Motor neuron (in vitro differentiated cells): ENCODE measurements at regions not wholly inside any gene's neighbourhood (a gene's known extent, or its start where the extent isn't known, plus 50 kb on each side); places are given as distances from the start of the nearest gene placed in this dataset.
"Not testable (repeated sequence)": the region's sequence is repeated elsewhere in the genome, so short reads cannot be mapped to it uniquely, and the experiment has no call there.

Experiments
- ATAC-seq, 8 experiments: fragments of 200-7000 bp; cut with Tn5 transposase; replicated peaks in 6 of 8; 2 replicates each; pipeline ENCODE4 v1.8.0; 2021; ENCODE audit warnings: mild to moderate bottlenecking in 8 of 8, moderate library complexity in 8 of 8
- H3K27ac ChIP-seq, 2 donors: fragments of 250-450 bp; sonication (Bioruptor Pico); 2 replicates each; pipeline ENCODE4 v1.9.0; 2021; ENCODE audit warnings: antibody characterized with exemption in 2 of 2, mild to moderate bottlenecking in 2 of 2, moderate library complexity in 1 of 2
- H3K4me1 ChIP-seq, 2 donors: fragments of 250-450 bp; sonication (Bioruptor Pico); replicated peaks in 1 of 2; 2 replicates each; pipeline ENCODE4 v1.6.1; 2021; ENCODE audit warnings: antibody characterized with exemption in 2 of 2, mild to moderate bottlenecking in 2 of 2, moderate library complexity in 1 of 2
- H3K4me3 ChIP-seq, 5 donors: fragments of 250-450 bp; sonication (Bioruptor Pico); 2 replicates each; pipeline ENCODE4 v1.9.0; 2021; ENCODE audit warnings: antibody characterized with exemption in 5 of 5, mild to moderate bottlenecking in 5 of 5, moderate library complexity in 4 of 5
- WGBS, 10 experiments: fragments of 450-650 bp; shearing (Covaris generic); methylation state at CpG; one replicate each; pipeline ENCODE4 v1.0.0; 2022; 5-methylcytosine and 5-hydroxymethylcytosine counted together
- in situ Hi-C, 9 experiments: fragments of 400-800 bp; cut with MboI; loops; one replicate each; pipeline ENCODE4 v1.15.0; 2021; ENCODE audit warnings: low sequenced_read_pairs in 9 of 9, low pct_unique_long_range_greater_than_20kb in 2 of 9; ENCODE audit not compliant: unreplicated experiment in 9 of 9

DNA sequence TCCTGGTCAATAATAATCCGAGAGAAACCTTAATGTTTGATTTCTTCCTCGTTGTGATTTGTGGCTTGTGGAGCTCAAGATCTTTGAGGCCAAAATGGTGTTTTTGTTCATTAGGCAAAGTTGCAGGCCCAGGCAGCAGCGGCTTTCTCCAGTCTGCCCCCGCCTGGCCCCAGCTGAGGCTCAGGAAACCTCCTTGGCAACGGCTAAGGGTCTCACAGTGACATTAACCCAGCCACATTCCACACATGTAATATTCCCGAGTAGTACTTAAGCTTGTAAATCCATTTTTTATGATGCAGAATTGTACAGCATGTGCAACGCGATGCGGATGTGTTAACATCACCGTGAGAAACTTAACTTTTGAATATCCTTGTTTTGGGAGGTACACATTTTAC is 200.1 kb downstream of the BCL11A start:
- WGBS, 10 experiments, result 9 to 70% (median 51%) methylated on average over 1 to 8 of the region's 10 CpGs; no CpG with 5 or more reads in 2 of the 10 experiments
- H3K27ac ChIP-seq, result no peak overlapping the region
- in situ Hi-C loops, result no loop called here
- no peak overlapping the region for H3K4me3 ChIP-seq
- peaks cover 11 to 14% of the 10 kb centered on the region in 2 donors for H3K4me1 ChIP-seq
- ATAC-seq, result peak in 6 of 8 experiments; percentile 42 to 76 (median 47)

DNA sequence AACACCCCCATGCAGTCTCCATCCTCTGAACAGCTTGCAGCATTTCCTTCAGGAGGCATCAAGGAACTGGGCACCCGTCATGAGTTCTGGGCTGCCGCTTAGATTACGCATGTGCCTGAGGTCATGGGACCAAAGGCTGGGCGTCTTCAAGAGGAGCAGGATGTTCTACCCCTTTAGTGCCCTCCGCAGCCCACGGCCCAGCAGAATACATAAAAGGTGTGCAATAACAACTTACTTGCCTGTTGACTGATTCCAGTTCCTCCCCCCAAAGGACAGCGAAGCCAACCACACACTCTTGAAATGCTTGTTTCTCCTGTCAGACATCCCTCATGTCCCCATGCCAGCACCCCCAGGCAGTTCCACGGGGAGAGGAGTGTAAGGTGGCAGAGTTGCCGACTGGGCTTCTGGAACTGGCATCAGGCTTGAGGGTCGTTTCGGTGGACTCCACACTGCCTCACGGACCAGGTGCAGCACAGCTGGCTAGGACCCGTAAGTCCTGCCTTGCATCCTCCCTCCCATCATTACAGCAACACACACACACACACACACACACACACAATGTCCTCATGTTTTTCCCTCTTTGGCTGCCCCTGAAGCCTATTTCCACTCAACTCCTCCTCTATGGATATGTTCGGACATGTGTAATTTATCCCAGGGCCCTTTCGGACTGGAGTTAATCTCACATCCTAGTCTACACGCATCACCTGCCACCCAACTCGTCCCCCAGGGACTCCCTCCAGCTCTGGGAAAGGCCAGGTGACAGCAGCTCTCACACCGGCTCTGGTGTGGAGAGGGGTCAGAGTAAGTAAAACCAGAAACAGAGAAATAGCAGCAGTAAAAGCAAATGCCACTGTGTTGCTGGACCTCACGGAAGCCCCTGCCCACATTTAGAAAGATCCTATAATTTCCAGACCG is 200.7 kb downstream of the BCL11A start:
- in situ Hi-C loops, result no loop called here
- H3K4me3 ChIP-seq, result no peak overlapping the region
- no peak overlapping the region for H3K27ac ChIP-seq
- WGBS, 10 experiments, result 67 to 100% (median 88%) methylated on average over 1 to 11 of the region's 20 CpGs; no CpG with 5 or more reads in 2 of the 10 experiments
- ATAC-seq, result peak in 4 of 8 experiments; percentile 22 to 38 (median 24)
- H3K4me1 ChIP-seq, result peaks cover 11 to 14% of the 10 kb centered on the region in 2 donors

DNA sequence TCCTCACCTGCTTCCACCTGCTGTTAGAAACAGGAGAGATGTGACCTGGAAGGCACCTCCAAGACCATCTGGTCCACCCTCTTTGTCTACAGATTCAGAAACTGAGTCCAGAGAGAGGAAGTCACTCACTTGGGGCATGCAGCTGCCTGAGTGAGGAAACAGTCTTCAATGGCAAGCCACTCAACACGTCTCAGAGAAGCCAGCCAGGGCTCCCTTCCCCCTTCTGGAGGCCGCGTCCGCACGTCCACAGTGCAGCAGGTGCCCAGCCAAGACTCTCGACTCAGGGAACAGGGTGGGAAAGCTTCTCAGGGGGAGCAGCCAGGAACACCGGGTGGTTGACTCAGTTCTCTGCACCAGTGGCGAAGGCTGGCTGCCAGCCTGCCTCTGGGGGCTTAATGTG is 201.7 kb downstream of the BCL11A start:
- in situ Hi-C loops, result no loop called here
- Histone ChIP-seq H3K27ac (no peak overlapping the region), H3K4me3 (no peak overlapping the region), H3K4me1 (peaks cover 11 to 14% of the 10 kb centered on the region in 2 donors)
- WGBS, 10 experiments, result 83 to 100% methylated on average over 1 to 2 of the region's 8 CpGs; no CpG with 5 or more reads in 8 of the 10 experiments
- ATAC-seq, result no peak

- WGBS, 10 experiments, result 94 to 100% (median 100%) methylated on average over 1 to 3 of the region's 4 CpGs; no CpG with 5 or more reads in 6 of the 10 experiments
- in situ Hi-C loops, result no loop called here
- Histone ChIP-seq H3K4me1 (peaks cover 11 to 14% of the 10 kb centered on the region in 2 donors), H3K4me3 (no peak overlapping the region), H3K27ac (no peak overlapping the region)
- no peak for ATAC-seq
Measured at GRCh38 chr2:60351321-60351720, 202.1 kb downstream of the BCL11A start.

- no peak overlapping the region for H3K4me3 ChIP-seq
- in situ Hi-C loops, result no loop called here
- no peak for ATAC-seq
- H3K4me1 ChIP-seq, result peaks cover 11 to 14% of the 10 kb centered on the region in 2 donors
- H3K27ac ChIP-seq, result no peak overlapping the region
- 20 to 97% (median 60%) methylated on average over 1 to 4 of the region's 4 CpGs; no CpG with 5 or more reads in 3 of the 10 experiments for WGBS, 10 experiments
Measured at GRCh38 chr2:60350791-60351190, 202.7 kb downstream of the BCL11A start.

DNA sequence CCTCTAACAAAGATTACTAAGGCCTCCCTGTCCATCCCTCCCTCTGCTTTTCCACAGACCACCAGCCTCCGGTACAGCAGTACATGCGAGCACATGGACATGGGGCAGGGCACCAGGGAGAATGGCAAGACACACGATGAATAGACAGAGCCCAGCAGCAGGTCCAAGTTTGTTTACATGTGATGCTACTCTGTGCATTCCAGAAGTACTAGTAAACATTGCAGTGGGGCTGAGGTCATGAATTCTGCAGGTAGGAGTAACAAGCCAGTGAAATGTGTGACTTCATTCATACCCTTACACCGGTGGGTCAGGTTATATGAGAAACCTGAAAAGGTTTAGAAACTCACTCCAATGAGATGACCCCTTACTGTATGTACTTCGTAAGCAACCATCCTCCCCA is 205.7 kb downstream of the BCL11A start:
- in situ Hi-C loops, result no loop called here
- WGBS, 10 experiments, result 55 to 100% (median 84%) methylated on average over 1 to 5 of the region's 5 CpGs
- H3K4me3 ChIP-seq, result no peak overlapping the region
- H3K4me1 ChIP-seq, result peaks cover 2% of the 10 kb centered on the region in 2 donors
- no peak for ATAC-seq
- no peak overlapping the region for H3K27ac ChIP-seq

DNA sequence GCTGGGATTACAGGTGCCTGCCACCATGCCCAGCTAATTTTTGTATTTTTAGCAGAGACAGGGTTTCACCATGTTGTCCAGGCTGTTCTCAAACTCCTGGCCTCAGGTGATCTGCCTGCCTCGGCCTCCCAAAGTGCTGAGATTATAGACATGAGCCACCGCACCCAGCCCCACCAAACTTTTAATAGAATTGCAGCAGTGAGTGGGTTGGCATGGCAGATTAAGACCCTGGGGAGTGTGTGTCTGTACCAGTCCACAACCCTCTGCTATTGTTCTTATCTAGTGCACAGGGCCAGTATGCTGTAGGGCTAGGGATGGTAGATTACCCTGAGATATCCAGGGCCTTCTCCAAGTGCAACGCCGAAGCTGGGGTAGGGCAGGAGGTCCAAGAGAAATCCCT is 211.0 kb downstream of the BCL11A start:
- in situ Hi-C loops, H3K4me1 ChIP-seq, H3K27ac ChIP-seq, ATAC-seq, H3K4me3 ChIP-seq: not testable (repeated sequence)
- WGBS, 10 experiments, result 33 to 100% (median 80%) methylated on average over 1 to 4 of the region's 4 CpGs; no CpG with 5 or more reads in 3 of the 10 experiments

GRCh38 chr2:60341151-60341550 is 212.3 kb downstream of the BCL11A start:
- H3K4me3 ChIP-seq, result no peak overlapping the region
- 0 to 100% (median 95%) methylated on average over 1 to 5 of the region's 7 CpGs; no CpG with 5 or more reads in 4 of the 10 experiments for WGBS, 10 experiments
- ATAC-seq, result no peak
- in situ Hi-C loops, result no loop called here
- no peaks in the 10 kb centered on the region for H3K4me1 ChIP-seq
- no peak overlapping the region for H3K27ac ChIP-seq

DNA sequence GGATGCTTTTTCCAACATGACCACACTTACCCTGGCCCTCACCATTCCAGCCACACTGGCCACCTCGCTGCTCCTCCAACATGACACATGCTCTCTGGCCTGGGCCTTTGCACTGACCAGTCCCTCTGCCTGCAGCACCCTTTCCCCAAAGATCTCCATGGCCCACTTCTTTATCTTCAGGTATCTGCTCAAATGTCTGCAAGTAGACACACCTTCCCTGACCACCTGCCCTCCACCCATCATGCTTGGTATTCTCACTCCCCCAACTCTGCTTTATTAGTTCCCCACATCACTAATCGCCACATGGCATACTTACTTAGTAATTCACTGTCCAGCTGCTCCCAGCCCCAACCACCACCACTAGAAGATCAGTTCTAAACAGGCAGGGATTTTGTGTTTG is 214.2 kb downstream of the BCL11A start:
- WGBS, 10 experiments, result 40 to 100% (median 69%) methylated on average over 1 to 2 of the region's 2 CpGs; no CpG with 5 or more reads in 3 of the 10 experiments
- in situ Hi-C loops, result no loop called here
- ATAC-seq, result no peak
- no peak overlapping the region for H3K4me3 ChIP-seq
- no peak overlapping the region for H3K27ac ChIP-seq
- no peaks in the 10 kb centered on the region for H3K4me1 ChIP-seq

DNA sequence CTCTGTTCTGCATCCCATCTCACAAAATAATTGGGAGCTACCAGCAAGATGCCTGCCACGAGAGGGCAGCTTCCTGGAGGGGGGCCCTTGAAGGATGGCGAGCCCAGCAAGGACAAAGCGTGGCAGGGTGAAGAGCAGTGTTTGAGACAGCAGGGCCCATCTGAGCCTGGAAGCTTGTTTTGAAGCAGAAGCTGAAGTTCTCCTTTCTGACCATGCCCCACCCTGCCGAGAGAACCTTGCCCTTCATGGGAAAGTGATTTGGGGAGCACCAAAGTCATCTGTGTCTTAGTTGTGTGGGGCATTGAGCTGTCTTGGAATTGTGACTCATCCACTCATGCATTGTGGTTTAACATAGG is 216.3 kb downstream of the BCL11A start:
- no peak overlapping the region for H3K4me3 ChIP-seq
- no peaks in the 10 kb centered on the region for H3K4me1 ChIP-seq
- WGBS, 10 experiments, result 67 to 100% (median 77%) methylated on average over 1 to 4 of the region's 4 CpGs; no CpG with 5 or more reads in 6 of the 10 experiments
- in situ Hi-C loops, result no loop called here
- H3K27ac ChIP-seq, result no peak overlapping the region
- ATAC-seq, result peak in 1 of 8 experiments; percentile 29

DNA sequence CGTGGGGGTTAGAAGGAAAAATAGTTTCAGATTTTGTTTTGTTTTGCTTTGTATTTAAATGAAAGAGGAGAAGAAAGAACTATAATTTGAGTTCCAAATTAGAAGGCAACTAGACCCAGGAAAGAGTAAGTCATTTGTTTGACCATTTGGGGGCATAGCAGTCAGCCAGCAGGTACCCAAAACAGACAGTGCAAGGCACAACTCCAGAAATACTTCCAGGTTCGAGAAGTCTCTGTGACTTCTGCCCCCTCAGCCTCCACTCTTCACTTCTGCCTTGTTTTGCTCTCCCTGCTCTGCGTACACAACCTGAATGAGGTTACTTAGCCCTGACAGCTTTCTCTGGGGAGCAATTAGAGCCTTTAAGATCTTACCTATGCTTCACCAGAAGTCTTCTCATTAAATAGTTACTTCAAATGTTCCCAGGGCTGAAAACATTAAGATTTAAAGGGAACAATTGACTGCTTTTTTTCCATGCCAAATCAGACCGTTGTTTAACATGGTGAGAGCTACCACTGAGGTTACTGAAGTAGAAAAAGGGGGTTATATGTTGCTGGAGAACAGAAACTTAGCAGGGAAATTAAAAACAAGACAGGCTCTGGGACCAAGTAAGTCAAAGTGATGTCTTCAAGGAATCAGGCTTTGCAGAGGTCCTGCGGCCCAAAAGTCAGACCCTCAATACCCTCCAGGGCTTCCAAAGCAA is 216.9 kb downstream of the BCL11A start:
- Histone ChIP-seq H3K4me1 (no peaks in the 10 kb centered on the region), H3K4me3 (no peak overlapping the region), H3K27ac (no peak overlapping the region)
- ATAC-seq, result no peak
- in situ Hi-C loops, result no loop called here
- 27 to 84% (median 60%) methylated on average over 1 to 4 of the region's 5 CpGs; no CpG with 5 or more reads in 1 of the 10 experiments for WGBS, 10 experiments

- Histone ChIP-seq H3K27ac (no peak overlapping the region), H3K4me3 (no peak overlapping the region), H3K4me1 (no peaks in the 10 kb centered on the region)
- WGBS, 10 experiments, result 29 to 88% (median 80%) methylated on average over 1 to 13 of the region's 13 CpGs
- ATAC-seq, result peak in 1 of 8 experiments; percentile 37
- in situ Hi-C loops, result no loop called here
Measured at GRCh38 chr2:60335533-60336237, 217.8 kb downstream of the BCL11A start.

DNA sequence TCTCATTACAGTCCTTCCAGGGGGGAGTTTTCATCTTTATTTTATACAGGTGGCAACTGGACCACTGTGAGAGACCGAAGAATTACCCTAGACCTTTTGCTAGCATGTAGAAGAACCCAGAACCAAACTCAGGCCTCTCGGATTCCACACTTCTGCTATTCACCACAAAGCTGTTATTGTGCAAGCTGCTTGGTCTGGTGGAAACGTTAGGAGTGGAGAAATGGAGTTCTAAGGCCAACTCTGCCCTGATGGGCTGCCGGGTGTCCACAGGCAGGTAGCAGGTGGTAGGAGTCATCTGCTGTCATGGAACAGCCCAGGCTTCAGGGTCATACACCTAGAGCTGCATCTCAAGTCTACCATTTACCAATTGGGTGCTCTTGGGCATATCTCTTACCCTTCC is 218.8 kb downstream of the BCL11A start:
- no peak for ATAC-seq
- no peak overlapping the region for H3K27ac ChIP-seq
- H3K4me3 ChIP-seq, result no peak overlapping the region
- WGBS, 10 experiments, result 55 to 100% (median 83%) methylated on average over 1 to 4 of the region's 4 CpGs; no CpG with 5 or more reads in 3 of the 10 experiments
- in situ Hi-C loops, result no loop called here
- H3K4me1 ChIP-seq, result no peaks in the 10 kb centered on the region
